ENCODE measurements at regions not wholly inside any gene's neighbourhood (a gene's known extent, or its start where the extent isn't known, plus 50 kb on each side); places are given as distances from the start of the nearest gene placed in this dataset.
"Not testable (repeated sequence)": the region's sequence is repeated elsewhere in the genome, so short reads cannot be mapped to it uniquely, and the experiment has no call there.

GRCh38 chr9:21688108-21689102 is 114.0 kb upstream of the MTAP start:
- DNase-seq (ENCODE audit: low read depth in 2 of 3, low spot score in 2 of 3), result no peak

GRCh38 chr9:21689854-21690253 is 112.6 kb upstream of the MTAP start:
- DNase-seq (ENCODE audit: low read depth in 2 of 3, low spot score in 2 of 3), result no peak

GRCh38 chr9:21690561-21690960 is 111.9 kb upstream of the MTAP start:
- DNase-seq (ENCODE audit: low read depth in 2 of 3, low spot score in 2 of 3), result no peak

- no peak for DNase-seq (ENCODE audit: low read depth in 2 of 3, low spot score in 2 of 3)
These were observed 110.0 kb upstream of the MTAP start for GRCh38 chr9:21692390-21692789.

- no peak for DNase-seq (ENCODE audit: low read depth in 2 of 3, low spot score in 2 of 3)
These were observed 108.0 kb upstream of the MTAP start for GRCh38 chr9:21694424-21694823.

- DNase-seq (ENCODE audit: low read depth in 2 of 3, low spot score in 2 of 3), result no peak
These were observed 107.0 kb upstream of the MTAP start for GRCh38 chr9:21695443-21695842.

GRCh38 chr9:21695874-21696341 is 106.5 kb upstream of the MTAP start:
- no peak for DNase-seq (ENCODE audit: low read depth in 2 of 3, low spot score in 2 of 3)

- no peak for DNase-seq (ENCODE audit: low read depth in 2 of 3, low spot score in 2 of 3)
These were observed 106.0 kb upstream of the MTAP start for GRCh38 chr9:21696411-21696871.

GRCh38 chr9:21708260-21708711 is 94.2 kb upstream of the MTAP start:
- DNase-seq (ENCODE audit: low read depth in 2 of 3, low spot score in 2 of 3), result no peak

- no peak for DNase-seq (ENCODE audit: low read depth in 2 of 3, low spot score in 2 of 3)
These were observed 93.6 kb upstream of the MTAP start for GRCh38 chr9:21708856-21709255.

- peak; percentile 18 to 70 (median 37) for DNase-seq (ENCODE audit: low read depth in 2 of 3, low spot score in 2 of 3)
These were observed 92.9 kb upstream of the MTAP start for GRCh38 chr9:21709464-21710058.

GRCh38 chr9:21710548-21711191 is 91.8 kb upstream of the MTAP start:
- DNase-seq (ENCODE audit: low read depth in 2 of 3, low spot score in 2 of 3), result no peak

GRCh38 chr9:21711504-21711903 is 90.9 kb upstream of the MTAP start:
- DNase-seq (ENCODE audit: low read depth in 2 of 3, low spot score in 2 of 3), result no peak

GRCh38 chr9:21715408-21715807 is 87.0 kb upstream of the MTAP start:
- no peak for DNase-seq (ENCODE audit: low read depth in 2 of 3, low spot score in 2 of 3)

GRCh38 chr9:21720758-21721157 is 81.7 kb upstream of the MTAP start:
- DNase-seq (ENCODE audit: low read depth in 2 of 3, low spot score in 2 of 3), result no peak

- not testable (repeated sequence) for DNase-seq (ENCODE audit: low read depth in 2 of 3, low spot score in 2 of 3)
These were observed 75.0 kb upstream of the MTAP start for GRCh38 chr9:21727411-21727810.

- no peak for DNase-seq (ENCODE audit: low read depth in 2 of 3, low spot score in 2 of 3)
These were observed 73.7 kb upstream of the MTAP start for GRCh38 chr9:21728781-21729180.

GRCh38 chr9:21729648-21730047 is 72.8 kb upstream of the MTAP start:
- no peak for DNase-seq (ENCODE audit: low read depth in 2 of 3, low spot score in 2 of 3)

GRCh38 chr9:21730899-21731298 is 71.5 kb upstream of the MTAP start:
- no peak for DNase-seq (ENCODE audit: low read depth in 2 of 3, low spot score in 2 of 3)

- no peak for DNase-seq (ENCODE audit: low read depth in 2 of 3, low spot score in 2 of 3)
These were observed 61.3 kb upstream of the MTAP start for GRCh38 chr9:21741151-21741550.

GRCh38 chr9:21744320-21744719 is 58.1 kb upstream of the MTAP start:
- DNase-seq (ENCODE audit: low read depth in 2 of 3, low spot score in 2 of 3), result no peak
